DND-41 (cell line): ENCODE measurements at regions not wholly inside any gene's neighbourhood (a gene's known extent, or its start where the extent isn't known, plus 50 kb on each side); places are given as distances from the start of the nearest gene placed in this dataset.

Source experiments
- ATAC-seq: fragments of 200-7000 bp; cut with Tn5 transposase; 3 replicates; pipeline ENCODE4 v1.9.1; 2021; ENCODE audit warnings: low read depth; ENCODE audit not compliant: insufficient read depth
- DNase-seq: peaks from one replicate; pipeline ENCODE4 v3.0.0-alpha.2; 2020
- H2AFZ ChIP-seq: 2 replicates; pipeline ENCODE4 v1.6.0; 2012; ENCODE audit warnings: low read depth, low read length
- H3K27ac ChIP-seq: 2 replicates; pipeline ENCODE4 v1.5.1; 2012; ENCODE audit warnings: low read length, inconsistent platforms
- H3K27me3 ChIP-seq: fragments of 200-600 bp; sonication (generic); 2 replicates; pipeline ENCODE4 v1.6.0; 2012; ENCODE audit warnings: low read length, mild to moderate bottlenecking, inconsistent platforms; ENCODE audit not compliant: insufficient read depth, poor library complexity
- H3K36me3 ChIP-seq: 2 replicates; pipeline ENCODE4 v1.5.1; 2012; ENCODE audit warnings: low read length, inconsistent platforms; ENCODE audit not compliant: insufficient read depth
- H3K4me1 ChIP-seq: 2 replicates; pipeline ENCODE4 v1.5.1; 2012; ENCODE audit warnings: mild to moderate bottlenecking, low read length; ENCODE audit not compliant: insufficient read depth
- H3K4me2 ChIP-seq: 2 replicates; pipeline ENCODE4 v1.6.0; 2012; ENCODE audit warnings: mild to moderate bottlenecking, moderate library complexity, low read length, inconsistent platforms; ENCODE audit not compliant: insufficient read depth
- H3K4me3 ChIP-seq, 2 experiments: fragments of 200-600 bp in 1 of 2; shearing (Covaris generic) in 1 of 2; 2 replicates each; pipeline ENCODE4 v1.5.1; 2012 to 2016; ENCODE audit warnings: inconsistent platforms in 2 of 2, low read length in 2 of 2, mild to moderate bottlenecking in 2 of 2, low read depth in 1 of 2, moderate library complexity in 1 of 2
- H3K79me2 ChIP-seq: 2 replicates; pipeline ENCODE4 v1.6.0; 2012; ENCODE audit warnings: low read length, inconsistent platforms; ENCODE audit not compliant: insufficient read depth
- H3K9ac ChIP-seq: 2 replicates; pipeline ENCODE4 v1.6.0; 2012; ENCODE audit warnings: low read depth, mild to moderate bottlenecking, inconsistent platforms, low read length, moderate library complexity
- H3K9me3 ChIP-seq: 2 replicates; pipeline ENCODE4 v1.5.1; 2012; ENCODE audit warnings: low read length, moderate library complexity, mild to moderate bottlenecking, inconsistent platforms; ENCODE audit not compliant: insufficient read depth, severe bottlenecking
- H4K20me1 ChIP-seq: 2 replicates; pipeline ENCODE4 v1.6.0; 2012; ENCODE audit warnings: low read length; ENCODE audit not compliant: insufficient read depth
- EZH2 ChIP-seq: IDR thresholded peaks from 3 replicates; pipeline ENCODE4 v1.6.1; 2012; ENCODE audit warnings: borderline replicate concordance, low read depth, mild to moderate bottlenecking, moderate library complexity, low read length, inconsistent platforms; ENCODE audit not compliant: severe bottlenecking
- TF ChIP-seq, protein P1 (sequence below): IDR thresholded peaks from 2 replicates; pipeline ENCODE4 v1.5.1; 2012; ENCODE audit warnings: borderline replicate concordance, low read length, moderate library complexity, mild to moderate bottlenecking; ENCODE audit not compliant: poor library complexity, severe bottlenecking; ENCODE audit errors: extremely low read depth

DNA sequence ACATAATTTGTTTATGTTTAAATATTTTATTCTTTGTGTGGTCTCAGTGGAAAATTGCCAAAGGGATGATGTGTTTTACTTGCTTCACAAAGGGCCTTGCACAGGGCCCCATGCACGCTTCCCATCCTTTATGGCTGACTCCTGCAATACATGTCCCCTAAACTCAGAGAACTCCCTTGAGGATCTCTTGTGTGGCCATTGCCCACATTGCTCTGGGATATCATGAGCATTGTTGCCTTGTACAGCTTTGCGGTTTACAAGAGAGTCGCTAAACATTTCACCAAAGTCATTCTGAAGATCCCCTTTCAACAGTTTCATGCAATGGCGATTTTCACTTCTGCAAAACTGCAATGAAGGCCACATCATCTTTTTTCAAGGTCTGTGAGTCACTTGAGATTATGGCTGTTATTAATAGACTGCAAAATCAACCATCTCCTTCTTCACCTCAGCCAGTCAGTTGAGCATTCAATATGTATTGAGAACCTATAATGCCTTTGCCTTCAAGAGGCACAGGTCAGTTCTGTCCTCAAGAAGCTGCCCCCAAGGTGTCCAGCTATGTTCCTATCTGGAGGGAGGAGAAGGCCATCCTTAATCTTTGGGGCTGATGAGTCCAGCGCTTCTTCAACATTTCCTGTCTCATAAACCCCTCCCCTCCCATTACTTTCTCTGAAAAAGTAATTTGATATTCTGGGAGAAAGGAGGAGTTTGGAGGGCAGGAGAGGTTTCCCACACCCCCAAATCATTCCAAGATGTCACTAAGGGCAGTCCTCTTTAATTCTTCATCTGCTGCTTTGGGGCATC lies 108.1 kb downstream of the CCDC71L start:
- no peaks in the 10 kb centered on the region for H3K79me2 ChIP-seq
- H3K27ac ChIP-seq = no peak overlapping the region
- H3K4me2 ChIP-seq = no peak overlapping the region
- no peak overlapping the region for H3K9ac ChIP-seq
- TF ChIP-seq, protein P1, sequence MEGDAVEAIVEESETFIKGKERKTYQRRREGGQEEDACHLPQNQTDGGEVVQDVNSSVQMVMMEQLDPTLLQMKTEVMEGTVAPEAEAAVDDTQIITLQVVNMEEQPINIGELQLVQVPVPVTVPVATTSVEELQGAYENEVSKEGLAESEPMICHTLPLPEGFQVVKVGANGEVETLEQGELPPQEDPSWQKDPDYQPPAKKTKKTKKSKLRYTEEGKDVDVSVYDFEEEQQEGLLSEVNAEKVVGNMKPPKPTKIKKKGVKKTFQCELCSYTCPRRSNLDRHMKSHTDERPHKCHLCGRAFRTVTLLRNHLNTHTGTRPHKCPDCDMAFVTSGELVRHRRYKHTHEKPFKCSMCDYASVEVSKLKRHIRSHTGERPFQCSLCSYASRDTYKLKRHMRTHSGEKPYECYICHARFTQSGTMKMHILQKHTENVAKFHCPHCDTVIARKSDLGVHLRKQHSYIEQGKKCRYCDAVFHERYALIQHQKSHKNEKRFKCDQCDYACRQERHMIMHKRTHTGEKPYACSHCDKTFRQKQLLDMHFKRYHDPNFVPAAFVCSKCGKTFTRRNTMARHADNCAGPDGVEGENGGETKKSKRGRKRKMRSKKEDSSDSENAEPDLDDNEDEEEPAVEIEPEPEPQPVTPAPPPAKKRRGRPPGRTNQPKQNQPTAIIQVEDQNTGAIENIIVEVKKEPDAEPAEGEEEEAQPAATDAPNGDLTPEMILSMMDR = no peak
- no peak for TF ChIP-seq EZH2
- ATAC-seq = no peak
- no peaks in the 10 kb centered on the region for H4K20me1 ChIP-seq
- H3K36me3 ChIP-seq = no peaks in the 10 kb centered on the region
- H3K4me3 ChIP-seq = no peak overlapping the region
- no peaks in the 10 kb centered on the region for H3K9me3 ChIP-seq
- no peak for DNase-seq
- H2AFZ ChIP-seq = no peak overlapping the region
- H3K4me1 ChIP-seq = no peaks in the 10 kb centered on the region
- H3K27me3 ChIP-seq = peaks cover 3% of the 10 kb centered on the region

DNA sequence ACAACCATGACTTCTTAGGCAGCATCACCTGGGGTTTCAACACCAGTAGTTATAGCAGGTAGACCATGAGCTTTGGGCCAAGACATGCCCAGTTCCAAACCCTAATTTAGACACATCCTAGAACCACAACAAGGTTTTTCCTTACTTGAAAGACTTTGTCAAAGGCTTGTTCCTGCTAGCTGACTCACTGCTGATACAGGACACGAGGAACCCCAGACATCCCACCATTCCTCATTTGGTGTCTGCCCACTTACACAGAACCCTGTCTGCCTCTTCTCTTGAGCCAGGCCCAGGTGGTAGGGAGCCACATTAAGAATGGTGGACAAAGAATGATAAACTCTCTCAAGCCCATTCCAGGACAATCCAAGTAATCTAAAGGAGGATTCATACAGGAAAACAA lies 109.0 kb downstream of the CCDC71L start:
- Histone ChIP-seq H3K9ac (no peak overlapping the region), H3K9me3 (no peaks in the 10 kb centered on the region), H3K36me3 (no peaks in the 10 kb centered on the region), H3K27me3 (peaks cover 3% of the 10 kb centered on the region), H4K20me1 (no peaks in the 10 kb centered on the region), H3K4me2 (no peak overlapping the region), H3K27ac (no peak overlapping the region), H2AFZ (no peak overlapping the region), H3K79me2 (no peaks in the 10 kb centered on the region), H3K4me1 (no peaks in the 10 kb centered on the region), H3K4me3 (no peak overlapping the region)
- ATAC-seq (no peak), DNase-seq (no peak)
- TF ChIP-seq, protein P1 = no peak
- no peak for TF ChIP-seq EZH2

DNA sequence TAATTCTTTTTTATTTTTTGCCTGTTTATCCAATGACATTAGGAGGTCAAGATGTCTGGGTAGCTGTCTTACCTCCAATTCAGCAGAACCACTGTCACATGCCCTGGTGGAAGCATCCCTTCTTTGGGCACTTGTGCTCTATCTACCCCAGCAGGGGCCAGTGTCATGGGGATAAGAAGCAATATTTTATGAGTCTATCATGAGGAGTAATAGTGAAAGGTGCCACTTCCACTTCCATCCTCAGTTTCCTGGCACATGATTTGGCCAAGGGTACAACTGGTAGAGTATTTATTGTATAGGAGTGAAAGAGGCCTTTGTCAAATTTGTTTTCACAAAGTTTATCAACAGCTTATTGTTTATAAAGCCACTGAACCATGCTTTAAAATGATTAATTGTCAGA lies 112.5 kb downstream of the CCDC71L start:
- no peaks in the 10 kb centered on the region for H3K4me1 ChIP-seq
- TF ChIP-seq, protein P1 = no peak
- H3K27ac ChIP-seq = no peak overlapping the region
- peaks cover 3% of the 10 kb centered on the region for H3K27me3 ChIP-seq
- no peak overlapping the region for H3K9ac ChIP-seq
- no peaks in the 10 kb centered on the region for H3K9me3 ChIP-seq
- H3K4me2 ChIP-seq = no peak overlapping the region
- no peaks in the 10 kb centered on the region for H3K36me3 ChIP-seq
- H3K79me2 ChIP-seq = no peaks in the 10 kb centered on the region
- no peak for ATAC-seq
- DNase-seq = no peak
- no peaks in the 10 kb centered on the region for H4K20me1 ChIP-seq
- H2AFZ ChIP-seq = no peak overlapping the region
- no peak overlapping the region for H3K4me3 ChIP-seq
